Left hindlimb (tissue), 1 donor: ENCODE measurements at regions not wholly inside any gene's neighbourhood (a gene's known extent, or its start where the extent isn't known, plus 50 kb on each side); places are given as distances from the start of the nearest gene placed in this dataset.
"Not testable (repeated sequence)": the region's sequence is repeated elsewhere in the genome, so short reads cannot be mapped to it uniquely, and the experiment has no call there.

Source experiments
- DNase-seq: peaks from one replicate; pipeline ENCODE4 v3.0.0-alpha.2; 2018

GRCh38 chr13:48583859-48584311, 51.0 kb upstream of the RCBTB2 start:
- DNase-seq, result no peak

GRCh38 chr13:48585456-48585840, 52.6 kb upstream of the RCBTB2 start:
- peak; percentile 71 for DNase-seq

GRCh38 chr13:48586591-48587103, 53.8 kb upstream of the RCBTB2 start:
- DNase-seq, result peak; percentile 68

GRCh38 chr13:48588120-48588519, 55.2 kb upstream of the RCBTB2 start:
- DNase-seq, result no peak

GRCh38 chr13:48590141-48590901, 57.4 kb upstream of the RCBTB2 start:
- DNase-seq, result no peak

- not testable (repeated sequence) for DNase-seq
Measured at GRCh38 chr13:48591124-48591872, 58.4 kb upstream of the RCBTB2 start.

- no peak for DNase-seq
Measured at GRCh38 chr13:48591889-48592687, 59.2 kb upstream of the RCBTB2 start.

GRCh38 chr13:48592688-48593049, 59.8 kb upstream of the RCBTB2 start:
- DNase-seq, result no peak

- no peak for DNase-seq
Measured at GRCh38 chr13:48593536-48593935, 60.2 kb upstream of the CYSLTR2 start.

GRCh38 chr13:48594096-48594815, 59.5 kb upstream of the CYSLTR2 start:
- DNase-seq, result no peak

- DNase-seq, result no peak
Measured at GRCh38 chr13:48595431-48596429, 58.0 kb upstream of the CYSLTR2 start.

GRCh38 chr13:48600374-48601364, 53.1 kb upstream of the CYSLTR2 start:
- DNase-seq, result no peak

- DNase-seq, result no peak
Measured at GRCh38 chr13:48602296-48603016, 51.3 kb upstream of the CYSLTR2 start.

- no peak for DNase-seq
Measured at GRCh38 chr13:48603375-48603774, 50.4 kb upstream of the CYSLTR2 start.
